D721Med (cell line): ENCODE measurements at regions not wholly inside any gene's neighbourhood (a gene's known extent, or its start where the extent isn't known, plus 50 kb on each side); places are given as distances from the start of the nearest gene placed in this dataset.

Experiments
- DNase-seq: peaks from one replicate; pipeline ENCODE4 v3.0.0; 2011; ENCODE audit warnings: low spot score; ENCODE audit not compliant: insufficient read length
- FAIRE-seq: peaks from 2 replicates; lab custom pipeline; 2011; peaks lifted over from hg19 to GRCh38; lab: Jason Lieb, UNC
- CTCF ChIP-seq: IDR thresholded peaks from 2 replicates; pipeline ENCODE4 v1.5.1; 2012; ENCODE audit warnings: mild to moderate bottlenecking, control low read depth; ENCODE audit not compliant: insufficient read depth; ENCODE audit errors: missing control alignments

GRCh38 chr18:40079786-40080185 lies 1875.2 kb upstream of the PIK3C3 start:
- no peak for TF ChIP-seq CTCF
- DNase-seq (no peak), FAIRE-seq (peak; percentile 76)

DNA sequence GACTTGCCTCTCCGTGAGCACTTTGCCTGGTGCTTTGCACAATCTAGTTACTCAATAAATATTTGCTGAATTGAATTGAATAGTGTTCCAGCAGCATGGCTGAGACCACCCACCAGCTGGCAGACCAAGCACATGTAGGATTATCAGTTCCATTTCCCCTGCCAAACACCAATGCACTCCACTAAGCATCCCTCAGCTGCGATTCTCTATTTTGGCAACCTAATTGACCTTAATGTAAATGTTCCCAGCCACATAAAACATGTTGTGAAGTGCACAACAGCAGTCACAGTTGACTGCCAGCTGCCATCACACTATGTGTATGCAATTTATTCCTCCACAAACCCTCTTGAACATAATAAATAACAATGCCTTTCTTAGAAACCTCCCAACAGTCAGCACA lies 1879.4 kb upstream of the PIK3C3 start:
- TF ChIP-seq CTCF = no peak
- no peak for DNase-seq

DNA sequence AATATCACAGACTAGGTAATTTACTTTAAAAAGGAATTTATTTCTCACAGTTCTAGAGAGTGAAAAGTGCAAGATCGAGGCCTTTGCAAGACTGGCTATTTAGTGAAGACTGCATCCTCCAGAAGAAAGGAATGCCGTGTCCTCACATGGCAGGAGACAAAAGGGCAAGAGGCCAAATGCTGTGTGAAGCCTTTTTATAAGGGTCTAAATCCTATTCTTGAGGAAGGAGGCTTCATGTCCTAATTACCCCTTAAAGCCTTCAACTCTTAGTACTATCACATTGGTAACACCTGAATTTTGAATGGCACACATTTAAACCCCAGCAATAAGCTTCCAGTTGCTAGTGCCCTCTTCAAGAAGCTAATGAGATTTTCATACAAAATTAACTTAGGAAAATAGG lies 1882.3 kb upstream of the PIK3C3 start:
- TF ChIP-seq CTCF = no peak
- DNase-seq (no peak), FAIRE-seq (no peak)

More for the DNA sequence above, 1879.4 kb upstream of the PIK3C3 start:
- FAIRE-seq = no peak

GRCh38 chr18:40066368-40066767 lies 1888.7 kb upstream of the PIK3C3 start:
- FAIRE-seq = peak; percentile 64
- TF ChIP-seq CTCF = no peak
- no peak for DNase-seq

- FAIRE-seq (peak; percentile 90), DNase-seq (no peak)
- no peak for TF ChIP-seq CTCF
Measured at GRCh38 chr18:40063488-40063887, 1891.5 kb upstream of the PIK3C3 start.

GRCh38 chr18:40061086-40061485 lies 1893.9 kb upstream of the PIK3C3 start:
- TF ChIP-seq CTCF = no peak
- FAIRE-seq (no peak), DNase-seq (no peak)

DNA sequence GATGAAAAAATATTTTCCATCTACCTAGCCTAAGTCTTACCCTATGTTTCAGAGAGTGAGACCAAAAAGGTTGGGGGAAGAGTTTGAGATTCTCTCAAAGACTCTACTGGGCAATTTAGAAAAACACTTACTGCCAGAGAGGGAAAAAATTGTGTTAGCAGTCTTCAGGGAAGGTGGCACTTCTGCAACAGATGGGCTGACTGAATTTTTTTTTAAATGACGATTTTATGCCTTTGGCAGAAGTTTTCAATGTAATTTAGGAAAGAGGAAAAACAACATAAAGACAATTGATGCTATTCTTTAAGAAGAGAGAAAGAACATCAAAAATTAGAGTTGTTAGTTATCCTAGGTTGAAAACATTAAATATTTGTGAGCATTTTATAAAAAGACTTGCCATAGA lies 1894.5 kb upstream of the PIK3C3 start:
- FAIRE-seq = no peak
- DNase-seq = no peak
- no peak for TF ChIP-seq CTCF
